GM12874 (cell line): ENCODE measurements at regions not wholly inside any gene's neighbourhood (a gene's known extent, or its start where the extent isn't known, plus 50 kb on each side); places are given as distances from the start of the nearest gene placed in this dataset.

Experiments
- CTCF ChIP-seq: IDR thresholded peaks from 2 replicates; pipeline ENCODE4 v1.5.1; 2011; ENCODE audit warnings: low read depth, mild to moderate bottlenecking, control low read depth, low read length, moderate library complexity; ENCODE audit not compliant: insufficient read depth

- no peak for TF ChIP-seq CTCF
Measured at GRCh38 chr1:234921266-234922062, 207.2 kb downstream of the TOMM20 start.

GRCh38 chr1:234920843-234921140 is 207.8 kb downstream of the TOMM20 start:
- TF ChIP-seq CTCF: no peak

- no peak for TF ChIP-seq CTCF
Measured at GRCh38 chr1:234920136-234920842, 208.3 kb downstream of the TOMM20 start.

GRCh38 chr1:234918961-234919761 is 209.5 kb downstream of the TOMM20 start:
- TF ChIP-seq CTCF: no peak

- no peak for TF ChIP-seq CTCF
Measured at GRCh38 chr1:234918181-234918841, 210.3 kb downstream of the TOMM20 start.

GRCh38 chr1:234917495-234918180 is 211.0 kb downstream of the TOMM20 start:
- TF ChIP-seq CTCF: no peak
